ENCODE measurements at regions not wholly inside any gene's neighbourhood (a gene's known extent, or its start where the extent isn't known, plus 50 kb on each side); places are given as distances from the start of the nearest gene placed in this dataset.

DNA sequence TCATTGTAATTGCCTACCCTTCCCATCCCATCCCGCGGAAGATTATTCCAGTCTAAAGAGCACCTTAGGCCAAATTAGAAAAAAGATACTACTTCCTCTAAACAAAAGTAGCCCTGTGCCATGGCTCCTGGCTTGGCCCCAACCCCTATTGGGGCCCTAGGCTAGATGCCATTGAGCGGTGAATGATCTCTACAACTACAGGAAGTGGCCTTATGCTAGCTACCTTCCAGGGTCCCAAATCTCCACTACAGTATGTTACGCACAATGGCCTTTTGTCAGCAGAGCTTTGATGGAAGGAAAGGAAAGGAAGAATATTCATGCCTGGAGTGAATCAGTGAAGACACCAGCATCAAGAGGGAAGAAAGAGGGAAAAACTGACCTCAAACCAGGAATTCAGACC, 73.3 kb upstream of the OSMR start:
- Histone ChIP-seq H4K20me1 (replicated peaks in 1 of 2; ENCODE audit: control insufficient read depth in 1 of 2, insufficient read depth in 2 of 2, low read length in 2 of 2) (no peaks in the 10 kb centered on the region), H2BK5ac (ENCODE audit: low read depth, low read length) (no peak overlapping the region), H3K27me3 (replicated peaks in 1 of 4; ENCODE audit: control insufficient read depth in 3 of 4, extremely low read depth in 1 of 4, insufficient read depth in 3 of 4, low read length in 3 of 4) (no peaks in the 10 kb centered on the region), H2AFZ (ENCODE audit: low read length) (0 out of 2 replicates have a peak overlapping the region, but pooled peaks have one; percentile 23), H3K79me2 (ENCODE audit: control insufficient read depth in 1 of 2, insufficient read depth in 2 of 2, low read length in 2 of 2) (no peaks in the 10 kb centered on the region), H2BK20ac (ENCODE audit: low read length) (no peak overlapping the region), H3K4me1 (replicated peaks in 1 of 4; ENCODE audit: control insufficient read depth in 3 of 4, insufficient read depth in 4 of 4, low read length in 3 of 4) (no peaks in the 10 kb centered on the region), H3K27ac (ENCODE audit: low read depth, low read length) (no peak overlapping the region), H2BK12ac (ENCODE audit: low read depth, low read length) (no peak overlapping the region), H3K4me2 (ENCODE audit: insufficient read depth in 1 of 2, low read depth in 2 of 2, low read length in 2 of 2) (no peak overlapping the region), H3K23ac (ENCODE audit: insufficient read length) (no peak overlapping the region), H3K56ac (replicated peaks; ENCODE audit: insufficient read length, low read depth, low read length) (no peak overlapping the region), H4K91ac (replicated peaks; ENCODE audit: insufficient read length, low read length) (no peak overlapping the region), H3K4me3 (ENCODE audit: extremely low read depth in 1 of 4, insufficient read depth in 2 of 4, low read depth in 3 of 4, low read length in 4 of 4) (no peak overlapping the region), H3K18ac (ENCODE audit: extremely low read depth, low read length) (no peak overlapping the region), H4K5ac (ENCODE audit: insufficient read length, low read depth, low read length) (no peak overlapping the region), H3K4ac (replicated peaks; ENCODE audit: insufficient read length, low read depth, low read length) (no peak overlapping the region), H3K79me1 (ENCODE audit: low read depth, low read length) (no peaks in the 10 kb centered on the region), H3K36me3 (ENCODE audit: control insufficient read depth in 2 of 4, insufficient read depth in 4 of 4, low read length in 3 of 4) (no peaks in the 10 kb centered on the region), H4K8ac (ENCODE audit: extremely low read depth, insufficient read depth, low read length) (no peak overlapping the region), H3K9me3 (ENCODE audit: insufficient read depth in 2 of 2, low read depth in 1 of 2, low read length in 1 of 2) (no peaks in the 10 kb centered on the region), H3K14ac (ENCODE audit: insufficient read length) (no peak overlapping the region), H2BK120ac (replicated peaks; ENCODE audit: low read depth, low read length) (no peak overlapping the region), H3K23me2 (ENCODE audit: low read depth, low read length) (no peaks in the 10 kb centered on the region), H2AK5ac (ENCODE audit: low read depth, low read length) (no peak overlapping the region), H2BK15ac (ENCODE audit: low read length) (no peak overlapping the region), H3K9ac (replicated peaks in 1 of 4; ENCODE audit: extremely low read depth in 1 of 4, low read depth in 3 of 4, low read length in 3 of 4) (no peak overlapping the region)
- ChIA-PET CTCF (ENCODE audit: partially characterized antibody) (no interaction called here), POLR2A (ENCODE audit: partially characterized antibody) (no interaction called here)
- FAIRE-seq (no peak), DNase-seq (ENCODE audit: low read depth in 1 of 2, low spot score in 2 of 2) (no peak)
- 70% methylated on average over 4 of the region's 4 CpGs; no CpG with 5 or more reads in 1 of the 2 experiments for WGBS, 2 experiments (ENCODE audit: extremely low coverage in 1 of 2, insufficient coverage in 1 of 2, insufficient read length in 1 of 2, insufficient replicate concordance in 2 of 2, low coverage in 1 of 2, low lambda C conversion rate in 2 of 2, missing lambda C conversion rate in 1 of 2)
- TF ChIP-seq NANOG (IDR thresholded peaks at IDR 0.05; ENCODE audit: insufficient read depth, low read depth, low read length, poor library complexity, severe bottlenecking) (no peak), SIX5 (IDR thresholded peaks at IDR 0.05; ENCODE audit: low read depth, low read length) (no peak), RBBP5 (IDR thresholded peaks at IDR 0.05; ENCODE audit: borderline replicate concordance, low read depth, low read length) (no peak), RFX5 (IDR thresholded peaks at IDR 0.05; ENCODE audit: borderline replicate concordance, low read depth, low read length) (no peak)
- TF ChIP-seq, protein P1, sequence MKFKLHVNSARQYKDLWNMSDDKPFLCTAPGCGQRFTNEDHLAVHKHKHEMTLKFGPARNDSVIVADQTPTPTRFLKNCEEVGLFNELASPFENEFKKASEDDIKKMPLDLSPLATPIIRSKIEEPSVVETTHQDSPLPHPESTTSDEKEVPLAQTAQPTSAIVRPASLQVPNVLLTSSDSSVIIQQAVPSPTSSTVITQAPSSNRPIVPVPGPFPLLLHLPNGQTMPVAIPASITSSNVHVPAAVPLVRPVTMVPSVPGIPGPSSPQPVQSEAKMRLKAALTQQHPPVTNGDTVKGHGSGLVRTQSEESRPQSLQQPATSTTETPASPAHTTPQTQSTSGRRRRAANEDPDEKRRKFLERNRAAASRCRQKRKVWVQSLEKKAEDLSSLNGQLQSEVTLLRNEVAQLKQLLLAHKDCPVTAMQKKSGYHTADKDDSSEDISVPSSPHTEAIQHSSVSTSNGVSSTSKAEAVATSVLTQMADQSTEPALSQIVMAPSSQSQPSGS (IDR thresholded peaks at IDR 0.05; ENCODE audit: low read length), result no peak

Measured in H1 (cell line).